HepG2 (cell line): ENCODE measurements at regions not wholly inside any gene's neighbourhood (a gene's known extent, or its start where the extent isn't known, plus 50 kb on each side); places are given as distances from the start of the nearest gene placed in this dataset.
A peak's percentile ranks its signal among the peaks of the same experiment; 100 is the strongest.

ENCODE experiments used
- ATAC-seq: fragments of 200-7000 bp; cut with Tn5 transposase; 3 replicates; pipeline ENCODE4 v1.9.1; 2020; ENCODE audit warnings: mild to moderate bottlenecking, moderate library complexity
- BruUV-seq: library from RNA; stranded (reverse); fragments of 400-500 nt; replicated peaks from 2 replicates; lab custom pipeline; 2021; lab: Mats Ljungman, UMichigan
- CTCF ChIA-PET: fragments of 300-600 bp; formaldehyde crosslinking; extraction: SDS; loops from one replicate; lab custom pipeline; 2021; ENCODE audit warnings: low total read pairs, inconsistent platforms, low intra/inter-chr PET ratio; lab: Yijun Ruan, JAX
- POLR2A ChIA-PET: fragments of 350-600 bp; sonication (Branson Sonifier 250); formaldehyde crosslinking; loops from one replicate; lab custom pipeline; 2020; ENCODE audit warnings: antibody characterized with exemption, inconsistent platforms; lab: Yijun Ruan, JAX
- DNase-seq: peaks from one replicate; pipeline ENCODE4 v3.0.0-alpha.2; 2015; ENCODE audit warnings: low spot score
- FAIRE-seq: peaks from 3 replicates; lab custom pipeline; 2011; peaks lifted over from hg19 to GRCh38; lab: Jason Lieb, UNC
- H2AFZ ChIP-seq: one replicate; pipeline ENCODE4 v1.6.1; 2011; ENCODE audit warnings: low read length, inconsistent platforms
- H3K27ac ChIP-seq: fragments of 300-600 bp; 3 replicates; pipeline ENCODE4 v1.8.0; 2011; ENCODE audit warnings: mixed run types, mild to moderate bottlenecking, mixed read lengths, low read length, inconsistent platforms; ENCODE audit not compliant: insufficient read depth; ENCODE audit errors: extremely low read length
- H3K27me3 ChIP-seq, 2 experiments: fragments of 200-600 bp in 1 of 2; 2 replicates in 1 of 2; 3 replicates in 1 of 2; pipeline versions ENCODE4 v1.6.0 to v1.8.0; 2011; ENCODE audit warnings: low read length in 2 of 2, mild to moderate bottlenecking in 2 of 2, moderate library complexity in 2 of 2, inconsistent platforms in 1 of 2; ENCODE audit not compliant: insufficient read depth in 2 of 2, control insufficient read depth in 1 of 2
- H3K36me3 ChIP-seq, 2 experiments: fragments of 200-600 bp in 1 of 2; replicated peaks in 1 of 2; 2 replicates in 1 of 2; 3 replicates in 1 of 2; pipeline versions ENCODE4 v1.5.1 to v1.8.0; 2011; ENCODE audit warnings: low read length in 2 of 2, inconsistent platforms in 1 of 2; ENCODE audit not compliant: insufficient read depth in 2 of 2, control insufficient read depth in 1 of 2
- H3K4me1 ChIP-seq: 2 replicates; pipeline ENCODE4 v1.5.1; 2012; ENCODE audit warnings: low read length, inconsistent platforms; ENCODE audit not compliant: insufficient read depth
- H3K4me2 ChIP-seq: 2 replicates; pipeline ENCODE4 v1.6.0; 2011; ENCODE audit warnings: low read depth, low read length, inconsistent platforms
- H3K4me3 ChIP-seq, 3 experiments: fragments of 200-600 bp in 1 of 3; sonication (generic), shearing (Covaris generic) in 1 of 3; replicated peaks in 1 of 3; 2 replicates each; pipeline ENCODE4 v1.5.1; 2011 to 2016; ENCODE audit warnings: low read length in 3 of 3, inconsistent platforms in 2 of 3, low read depth in 2 of 3, mild to moderate bottlenecking in 2 of 3, control low read depth in 1 of 3, mixed read lengths in 1 of 3; ENCODE audit not compliant: insufficient read depth in 1 of 3
- H3K79me2 ChIP-seq: one replicate; pipeline ENCODE4 v1.6.1; 2011; ENCODE audit warnings: low read length, inconsistent platforms; ENCODE audit not compliant: insufficient read depth
- H3K9ac ChIP-seq: 2 replicates; pipeline ENCODE4 v1.6.0; 2011; ENCODE audit warnings: mild to moderate bottlenecking, low read depth, low read length, inconsistent platforms; ENCODE audit not compliant: insufficient read depth
- H3K9me3 ChIP-seq: 2 replicates; pipeline ENCODE4 v1.5.1; 2012; ENCODE audit warnings: mild to moderate bottlenecking, low read length
- H4K20me1 ChIP-seq: 2 replicates; pipeline ENCODE4 v1.6.0; 2011; ENCODE audit warnings: inconsistent platforms, mild to moderate bottlenecking, low read length, moderate library complexity; ENCODE audit not compliant: insufficient read depth
- FOXA1 ChIP-seq, 2 experiments: fragments of 450-650 bp in 1 of 2; sonication (generic) in 1 of 2; formaldehyde crosslinking in 1 of 2; IDR thresholded peaks; 2 replicates each; pipeline versions ENCODE4 v1.4.0 to v1.6.1; 2016 to 2020; ENCODE audit warnings: missing genetic modification reagents in 1 of 2
- GMEB1 ChIP-seq: sonication (generic); formaldehyde crosslinking; IDR thresholded peaks from 2 replicates; pipeline ENCODE4 v1.5.1; 2020; ENCODE audit warnings: missing genetic modification reagents, mild to moderate bottlenecking, borderline replicate concordance
- GZF1 ChIP-seq: sonication (generic); formaldehyde crosslinking; IDR thresholded peaks from 2 replicates; pipeline ENCODE4 v1.5.1; 2020; ENCODE audit warnings: mild to moderate bottlenecking, missing genetic modification reagents
- HNF4A ChIP-seq: sonication (generic); formaldehyde crosslinking; IDR thresholded peaks from 2 replicates; pipeline ENCODE4 v1.4.0; 2020; ENCODE audit warnings: missing genetic modification reagents
- ISL2 ChIP-seq: sonication (generic); formaldehyde crosslinking; IDR thresholded peaks from 2 replicates; pipeline ENCODE4 v1.5.0; 2020; ENCODE audit warnings: missing genetic modification reagents
- MTA3 ChIP-seq: sonication (generic); formaldehyde crosslinking; IDR thresholded peaks from 2 replicates; pipeline ENCODE4 v1.4.0; 2020; ENCODE audit warnings: missing genetic modification reagents
- NFRKB ChIP-seq: fragments of 450-650 bp; IDR thresholded peaks from 2 replicates; pipeline ENCODE4 v1.6.1; 2017
- NR2F6 ChIP-seq, 2 experiments: IDR thresholded peaks; 2 replicates each; pipeline ENCODE4 v1.6.1; 2016; ENCODE audit warnings: antibody characterized with exemption in 1 of 2, mild to moderate bottlenecking in 1 of 2
- PAXIP1 ChIP-seq: sonication (generic); formaldehyde crosslinking; conservative IDR thresholded peaks from 2 replicates; pipeline ENCODE4 v1.4.0; 2020; ENCODE audit warnings: mild to moderate bottlenecking, missing genetic modification reagents, moderate library complexity
- REST ChIP-seq, 2 experiments: IDR thresholded peaks; 2 replicates each; pipeline ENCODE4 v1.6.1; 2011 to 2012; ENCODE audit warnings: low read length in 2 of 2, borderline replicate concordance in 1 of 2, low read depth in 1 of 2, mild to moderate bottlenecking in 1 of 2, moderate library complexity in 1 of 2
- SALL1 ChIP-seq: sonication (generic); formaldehyde crosslinking; IDR thresholded peaks from 2 replicates; pipeline ENCODE4 v1.8.0; 2022; ENCODE audit warnings: mild to moderate bottlenecking, missing genetic modification reagents
- TCF12 ChIP-seq, 2 experiments: fragments of 450-650 bp in 1 of 2; sonication (generic) in 1 of 2; formaldehyde crosslinking in 1 of 2; IDR thresholded peaks; 2 replicates each; pipeline versions ENCODE4 v1.6.1 to v1.8.0; 2017 to 2022; ENCODE audit warnings: antibody characterized with exemption in 1 of 2, mild to moderate bottlenecking in 1 of 2, missing genetic modification reagents in 1 of 2, moderate library complexity in 1 of 2
- ZMAT3 ChIP-seq: sonication (generic); formaldehyde crosslinking; conservative IDR thresholded peaks from 2 replicates; pipeline ENCODE4 v1.7.0; 2021; ENCODE audit warnings: missing genetic modification reagents
- ZNF121 ChIP-seq: sonication (generic); formaldehyde crosslinking; IDR thresholded peaks from 2 replicates; pipeline ENCODE4 v1.5.0; 2020; ENCODE audit warnings: mild to moderate bottlenecking, missing genetic modification reagents
- WGBS: methylation state at CpG from one replicate; pipeline ENCODE4 v1.1.6; 2017; ENCODE audit warnings: low lambda C conversion rate; 5-methylcytosine and 5-hydroxymethylcytosine counted together
- in situ Hi-C: cut with HindIII; loops from 2 replicates; pipeline ENCODE4 v1.10.0; 2017; ENCODE audit warnings: low pct_unique_long_range_greater_than_20kb; ENCODE audit not compliant: extremely low pct_ligation_motif_present
- intact Hi-C: fragments of 100-400 bp; cut with micrococcal nuclease; formaldehyde crosslinking; loops from one replicate; pipeline ENCODE4 v1.10.0; 2022; ENCODE audit not compliant: unreplicated experiment

GRCh38 chrX:9367421-9367820 lies 97.4 kb upstream of the TBL1X start (continued):
- TF ChIP-seq NR2F6 (IDR thresholded peaks at IDR 0.05), result peak; percentile 36; the same call in 1 of the 2 replicates
- TF ChIP-seq NR2F6 (CRISPR knock-in tag; IDR thresholded peaks at IDR 0.05), result peak; percentile 12; the same call in 1 of the 2 replicates
- no peak for TF ChIP-seq ISL2 (CRISPR knock-in tag)
- no peak for TF ChIP-seq GMEB1 (CRISPR knock-in tag)

- DNase-seq, result peak; percentile 11
- intact Hi-C loops, result loop anchor here (1.0 kb wide), 1 partner anchor 95 kb away; no protein-coding TSS in a partner anchor
- BruUV-seq, result no TSS peak
These were observed 96.6 kb upstream of the TBL1X start for GRCh38 chrX:9368262-9368661.

More at GRCh38 chrX:9368262-9368661, 96.6 kb upstream of the TBL1X start:
- Histone ChIP-seq H3K4me2 (peak overlapping the region; percentile 77), H3K4me3 (peak overlapping the region in 2 of 3 experiments; percentile 43 to 49; a peak in 2 of 6 replicates), H3K9ac (peak overlapping the region; percentile 43; the same call in 1 of the 2 replicates), H3K9me3 (no peaks in the 10 kb centered on the region), H3K36me3 (no peaks in the 10 kb centered on the region), H3K4me1 (peaks cover 34% of the 10 kb centered on the region), H4K20me1 (no peaks in the 10 kb centered on the region), H3K79me2 (no peaks in the 10 kb centered on the region), H2AFZ (peak overlapping the region; percentile 54), H3K27me3 (no peaks in the 10 kb centered on the region), H3K27ac (peak overlapping the region; percentile 70)
- ChIA-PET POLR2A (interaction anchor here (0.8 kb wide), 1 partner anchor 95 kb away, joined by 3 read pairs; no protein-coding TSS in a partner anchor), CTCF (no interaction called here)
- ATAC-seq, result peak; percentile 94
- TF ChIP-seq FOXA1 (IDR thresholded peaks at IDR 0.05) (no peak), FOXA1 (CRISPR knock-in tag; IDR thresholded peaks at IDR 0.05) (0 out of 2 replicates have a peak, but pooled peaks have one; percentile 21), MTA3 (CRISPR knock-in tag) (no peak), HNF4A (CRISPR knock-in tag) (peak; percentile 37), NFRKB (no peak), ZMAT3 (CRISPR knock-in tag) (no peak), PAXIP1 (peak; percentile 31; the same call in 1 of the 2 replicates), TCF12 (IDR thresholded peaks at IDR 0.05) (no peak), TCF12 (CRISPR knock-in tag; IDR thresholded peaks at IDR 0.05) (no peak), SALL1 (CRISPR knock-in tag) (peak; percentile 45; the same call in 1 of the 2 replicates), ZNF121 (CRISPR knock-in tag) (peak; percentile 32; the same call in 1 of the 2 replicates), GZF1 (CRISPR knock-in tag) (peak; percentile 29; the same call in 1 of the 2 replicates), REST (IDR thresholded peaks at IDR 0.05; ENCODE audit: borderline replicate concordance in 1 of 2, low read depth in 1 of 2, low read length in 2 of 2) (no peak)
- in situ Hi-C loops, result no loop called here
- no CpG with 5 or more reads among the region's 6 CpGs for WGBS
- FAIRE-seq, result peak; percentile 86
